Prostate gland (tissue), 2 donors: ENCODE measurements at regions not wholly inside any gene's neighbourhood (a gene's known extent, or its start where the extent isn't known, plus 50 kb on each side); places are given as distances from the start of the nearest gene placed in this dataset.

ENCODE experiments used
- POLR2A ChIP-seq: fragments of 450-650 bp; IDR thresholded peaks from one replicate; pipeline ENCODE4 v1.6.1; 2016; ENCODE audit warnings: antibody characterized with exemption, mild to moderate bottlenecking
- TF ChIP-seq, protein P1 (sequence below), 4 experiments: fragments of 200-600 bp in 2 of 4; fragments of 450-650 bp in 2 of 4; sonication (generic) in 2 of 4; IDR thresholded peaks; 1 replicate in 3 of 4; 2 replicates in 1 of 4; pipeline ENCODE4 v1.5.1; 2016 to 2019; ENCODE audit warnings: antibody characterized with exemption in 4 of 4, mild to moderate bottlenecking in 2 of 4, moderate library complexity in 2 of 4

DNA sequence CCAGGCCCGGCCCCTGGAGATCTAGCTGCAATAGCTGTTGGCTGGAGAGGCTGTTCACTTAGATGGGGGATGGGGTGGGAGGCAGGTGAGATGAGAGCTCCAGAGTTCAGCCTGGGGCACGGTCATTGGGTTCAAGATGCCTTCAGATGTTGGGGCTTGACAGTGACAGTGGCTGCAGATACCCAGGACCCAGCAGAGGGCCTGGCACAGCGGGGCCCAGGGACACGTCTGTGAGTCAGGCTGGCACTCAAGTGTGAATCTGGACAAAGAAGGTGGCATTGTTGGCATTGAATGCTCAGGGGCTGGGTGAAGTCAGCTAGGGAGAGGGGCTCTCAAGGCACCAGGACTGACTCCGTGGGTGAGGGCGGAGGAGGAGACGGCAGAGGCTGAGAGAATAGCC, 328.1 kb downstream of the SEC14L1 start:
- no peak for TF ChIP-seq POLR2A
- TF ChIP-seq, protein P1, sequence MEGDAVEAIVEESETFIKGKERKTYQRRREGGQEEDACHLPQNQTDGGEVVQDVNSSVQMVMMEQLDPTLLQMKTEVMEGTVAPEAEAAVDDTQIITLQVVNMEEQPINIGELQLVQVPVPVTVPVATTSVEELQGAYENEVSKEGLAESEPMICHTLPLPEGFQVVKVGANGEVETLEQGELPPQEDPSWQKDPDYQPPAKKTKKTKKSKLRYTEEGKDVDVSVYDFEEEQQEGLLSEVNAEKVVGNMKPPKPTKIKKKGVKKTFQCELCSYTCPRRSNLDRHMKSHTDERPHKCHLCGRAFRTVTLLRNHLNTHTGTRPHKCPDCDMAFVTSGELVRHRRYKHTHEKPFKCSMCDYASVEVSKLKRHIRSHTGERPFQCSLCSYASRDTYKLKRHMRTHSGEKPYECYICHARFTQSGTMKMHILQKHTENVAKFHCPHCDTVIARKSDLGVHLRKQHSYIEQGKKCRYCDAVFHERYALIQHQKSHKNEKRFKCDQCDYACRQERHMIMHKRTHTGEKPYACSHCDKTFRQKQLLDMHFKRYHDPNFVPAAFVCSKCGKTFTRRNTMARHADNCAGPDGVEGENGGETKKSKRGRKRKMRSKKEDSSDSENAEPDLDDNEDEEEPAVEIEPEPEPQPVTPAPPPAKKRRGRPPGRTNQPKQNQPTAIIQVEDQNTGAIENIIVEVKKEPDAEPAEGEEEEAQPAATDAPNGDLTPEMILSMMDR (IDR thresholded peaks at IDR 0.05) = no peak
